Progenitor cell of endocrine pancreas (in vitro differentiated cells): ENCODE measurements at regions not wholly inside any gene's neighbourhood (a gene's known extent, or its start where the extent isn't known, plus 50 kb on each side); places are given as distances from the start of the nearest gene placed in this dataset.

Experiments
- DNase-seq: peaks from one replicate; pipeline ENCODE4 v3.0.0; 2021; ENCODE audit warnings: low spot score; ENCODE audit not compliant: unreplicated experiment
- H3K27ac Mint-ChIP-seq: 2 replicates; pipeline ENCODE4 v1.8.0; 2021; ENCODE audit warnings: mild to moderate bottlenecking, moderate library complexity, mixed read lengths
- H3K27me3 Mint-ChIP-seq: 2 replicates; pipeline ENCODE4 v1.8.0; 2021; ENCODE audit warnings: mixed read lengths
- H3K36me3 Mint-ChIP-seq: 2 replicates; pipeline ENCODE4 v1.8.0; 2022; ENCODE audit warnings: mixed read lengths; ENCODE audit not compliant: insufficient read depth
- H3K4me1 Mint-ChIP-seq: 2 replicates; pipeline ENCODE4 v1.8.0; 2021; ENCODE audit warnings: low read depth, mixed read lengths
- H3K4me3 Mint-ChIP-seq: 2 replicates; pipeline ENCODE4 v1.8.0; 2021; ENCODE audit warnings: low read depth, mild to moderate bottlenecking, moderate library complexity, mixed read lengths
- H3K9me3 Mint-ChIP-seq: 2 replicates; pipeline ENCODE4 v1.8.0; 2021; ENCODE audit warnings: low read depth, mixed read lengths
- CTCF ChIP-seq: fragments of 200-600 bp; sonication (generic); IDR thresholded peaks from one replicate; pipeline ENCODE4 v1.5.0; 2021; ENCODE audit warnings: antibody characterized with exemption, mild to moderate bottlenecking; ENCODE audit not compliant: unreplicated experiment

DNA sequence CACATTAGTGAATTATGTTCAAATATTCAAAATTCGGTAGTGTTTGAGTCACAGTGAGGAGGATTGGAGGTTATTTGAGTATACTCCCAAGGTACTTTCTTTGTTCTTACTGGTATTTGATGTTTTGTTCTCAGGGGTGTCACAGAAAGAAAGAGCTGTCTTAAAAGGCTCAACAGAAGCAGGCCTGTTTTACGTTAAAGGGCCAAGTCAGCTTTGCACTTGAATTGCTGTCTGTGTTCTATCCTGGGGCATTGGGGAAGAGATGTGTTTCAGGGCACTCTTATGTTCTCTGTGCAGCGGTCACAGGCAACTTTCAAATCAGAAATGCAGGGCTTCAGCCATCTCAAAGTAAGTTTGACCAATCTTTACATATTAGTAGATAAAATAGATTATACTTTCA is 1113.1 kb upstream of the LCORL start:
- no peaks in the 10 kb centered on the region for H3K4me1 Mint-ChIP-seq
- peaks cover 2% of the 10 kb centered on the region for H3K9me3 Mint-ChIP-seq
- no peak for TF ChIP-seq CTCF
- H3K4me3 Mint-ChIP-seq = no peak overlapping the region
- H3K36me3 Mint-ChIP-seq = no peaks in the 10 kb centered on the region
- H3K27ac Mint-ChIP-seq = no peak overlapping the region
- no peak for DNase-seq
- H3K27me3 Mint-ChIP-seq = no peaks in the 10 kb centered on the region

DNA sequence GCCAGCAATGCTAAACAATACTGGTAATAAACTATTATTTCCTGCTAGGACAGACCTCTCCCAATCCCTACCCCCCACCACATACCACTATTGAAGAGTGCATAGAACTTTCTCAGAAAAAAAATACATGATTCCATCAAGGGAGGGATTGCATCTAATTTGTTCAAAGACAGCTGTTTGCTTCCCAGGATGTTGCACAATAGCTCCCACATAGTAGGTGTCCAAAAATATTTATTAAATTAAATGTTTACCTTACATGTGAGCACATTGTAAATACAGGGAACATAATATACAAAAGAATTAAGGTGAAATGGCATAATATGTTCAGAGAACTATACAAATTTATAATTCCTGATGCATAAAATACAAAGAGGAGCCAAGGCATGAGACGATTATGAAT is 1111.8 kb upstream of the LCORL start:
- Mint-ChIP-seq H3K4me1 (no peaks in the 10 kb centered on the region), H3K9me3 (peaks cover 2% of the 10 kb centered on the region), H3K27me3 (no peaks in the 10 kb centered on the region), H3K36me3 (no peaks in the 10 kb centered on the region), H3K27ac (no peak overlapping the region), H3K4me3 (no peak overlapping the region)
- DNase-seq = no peak
- no peak for TF ChIP-seq CTCF

DNA sequence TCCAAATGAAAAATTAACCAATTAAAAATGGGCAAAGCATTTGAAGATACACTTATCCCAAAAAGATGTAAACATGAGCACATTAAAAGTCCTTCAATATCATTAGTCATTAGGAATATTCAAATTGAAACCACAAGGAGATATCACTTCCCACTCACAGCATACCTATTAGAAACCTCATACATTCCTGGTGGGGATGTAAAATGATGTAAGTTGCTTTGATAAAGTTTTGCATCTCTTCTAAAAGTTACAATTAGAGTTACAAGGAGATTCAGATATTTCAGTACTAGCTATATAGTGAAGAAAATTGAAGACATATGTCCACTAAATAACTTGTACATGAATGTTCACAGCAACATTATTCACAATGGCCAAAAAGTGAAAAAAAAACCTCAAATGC is 1109.3 kb upstream of the LCORL start:
- Mint-ChIP-seq H3K27ac (no peak overlapping the region), H3K4me3 (no peak overlapping the region), H3K4me1 (no peaks in the 10 kb centered on the region), H3K27me3 (no peaks in the 10 kb centered on the region), H3K9me3 (peaks cover 3% of the 10 kb centered on the region), H3K36me3 (no peaks in the 10 kb centered on the region)
- no peak for DNase-seq
- no peak for TF ChIP-seq CTCF

GRCh38 chr4:19128176-19128575 is 1106.6 kb upstream of the LCORL start:
- Mint-ChIP-seq H3K27ac (no peak overlapping the region), H3K27me3 (no peaks in the 10 kb centered on the region), H3K9me3 (peaks cover 3% of the 10 kb centered on the region), H3K36me3 (no peaks in the 10 kb centered on the region), H3K4me1 (no peaks in the 10 kb centered on the region), H3K4me3 (no peak overlapping the region)
- DNase-seq = no peak
- TF ChIP-seq CTCF = no peak

- Mint-ChIP-seq H3K9me3 (peaks cover 3% of the 10 kb centered on the region), H3K36me3 (no peaks in the 10 kb centered on the region), H3K27ac (no peak overlapping the region), H3K4me3 (no peak overlapping the region), H3K27me3 (no peaks in the 10 kb centered on the region), H3K4me1 (no peaks in the 10 kb centered on the region)
- TF ChIP-seq CTCF = no peak
- no peak for DNase-seq
These were observed 1105.3 kb upstream of the LCORL start for GRCh38 chr4:19126903-19127302.
